Natural killer cell treated with Interleukin-12 subunit alpha and Interleukin-12 subunit beta and Interleukin-15 and Interleukin-18, amount 100 ng/mL, for 72 hours (primary cell): ENCODE measurements at regions not wholly inside any gene's neighbourhood (a gene's known extent, or its start where the extent isn't known, plus 50 kb on each side); places are given as distances from the start of the nearest gene placed in this dataset.
"Not testable (repeated sequence)": the region's sequence is repeated elsewhere in the genome, so short reads cannot be mapped to it uniquely, and the experiment has no call there.

ENCODE experiments used
- ATAC-seq, 2 donors: fragments of 150-1000 bp; cut with Tn5 transposase in 1 of 2; sonication (Bioruptor Pico), chemical (Tn5 transposase) in 1 of 2; 2 replicates each; pipeline ENCODE4 v1.10.0; 2021
- DNase-seq: peaks from one replicate; pipeline ENCODE4 v3.0.0; 2022; ENCODE audit warnings: low spot score
- H3K27ac Mint-ChIP-seq, 2 donors: 1 replicate in 1 of 2; 2 replicates in 1 of 2; pipeline ENCODE4 v1.8.0; 2022; ENCODE audit warnings: mixed read lengths in 2 of 2, mild to moderate bottlenecking in 1 of 2, moderate library complexity in 1 of 2
- H3K27me3 Mint-ChIP-seq, 2 donors: 1 replicate in 1 of 2; 2 replicates in 1 of 2; pipeline ENCODE4 v1.8.0; 2022; ENCODE audit warnings: mixed read lengths in 2 of 2
- H3K36me3 Mint-ChIP-seq: one replicate; pipeline ENCODE4 v1.8.0; 2022; ENCODE audit warnings: mixed read lengths
- H3K4me1 Mint-ChIP-seq, 2 donors: 1 replicate in 1 of 2; 2 replicates in 1 of 2; pipeline ENCODE4 v1.8.0; 2022; ENCODE audit warnings: low read depth in 2 of 2, mixed read lengths in 2 of 2, mild to moderate bottlenecking in 1 of 2
- H3K4me3 Mint-ChIP-seq: one replicate; pipeline ENCODE4 v1.8.0; 2022; ENCODE audit warnings: mixed read lengths
- H3K9me3 Mint-ChIP-seq: 2 replicates; pipeline ENCODE4 v1.8.0; 2022; ENCODE audit warnings: mixed read lengths

DNA sequence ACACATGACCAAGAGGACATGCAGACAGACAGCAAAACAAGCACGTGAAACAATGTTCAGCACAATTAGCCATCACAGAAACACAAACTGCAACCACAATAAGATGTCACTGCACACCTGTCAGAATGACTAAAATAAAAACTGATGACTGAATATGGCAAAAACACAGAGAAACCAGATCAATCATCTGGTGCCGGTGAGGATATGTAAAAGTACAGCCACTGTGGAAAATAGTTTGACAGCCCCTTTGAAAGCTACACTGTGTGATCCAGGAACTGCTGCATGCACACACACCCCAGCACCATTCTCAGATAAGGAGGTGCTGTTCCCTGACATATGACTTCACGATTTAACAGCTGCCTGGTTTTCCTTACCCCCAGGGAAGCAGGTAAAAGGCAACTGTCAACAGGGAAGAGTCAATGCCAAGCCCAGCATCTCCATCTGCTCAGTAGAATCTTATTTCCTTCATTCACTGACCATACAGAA, 238.1 kb upstream of the HSFY2 start:
- Mint-ChIP-seq H3K27me3 (no peaks in the 10 kb centered on the region), H3K4me3 (no peak overlapping the region), H3K9me3 (no peaks in the 10 kb centered on the region), H3K27ac (no peak overlapping the region), H3K4me1 (peaks cover 0 to 4% of the 10 kb centered on the region in 2 donors), H3K36me3 (no peaks in the 10 kb centered on the region)
- no peak for DNase-seq
- ATAC-seq, result no peak

- Mint-ChIP-seq H3K9me3 (no peaks in the 10 kb centered on the region), H3K27ac (no peak overlapping the region), H3K36me3 (no peaks in the 10 kb centered on the region), H3K4me3 (no peak overlapping the region), H3K4me1 (no peaks in the 10 kb centered on the region), H3K27me3 (no peaks in the 10 kb centered on the region)
- ATAC-seq (no peak), DNase-seq (no peak)
Measured at GRCh38 chrY:19006234-19006633, 232.7 kb upstream of the HSFY2 start.

- no peaks in the 10 kb centered on the region for H3K9me3 Mint-ChIP-seq
- no peaks in the 10 kb centered on the region for H3K4me1 Mint-ChIP-seq
- no peak overlapping the region for H3K4me3 Mint-ChIP-seq
- DNase-seq, result no peak
- no peaks in the 10 kb centered on the region for H3K36me3 Mint-ChIP-seq
- no peak for ATAC-seq
- H3K27me3 Mint-ChIP-seq, result no peaks in the 10 kb centered on the region
- no peak overlapping the region for H3K27ac Mint-ChIP-seq
Measured at GRCh38 chrY:19005579-19005978, 232.0 kb upstream of the HSFY2 start.

- ATAC-seq, result no peak
- H3K27me3 Mint-ChIP-seq, result no peaks in the 10 kb centered on the region
- H3K4me1 Mint-ChIP-seq, result no peaks in the 10 kb centered on the region
- no peaks in the 10 kb centered on the region for H3K36me3 Mint-ChIP-seq
- H3K4me3 Mint-ChIP-seq, result no peak overlapping the region
- no peak overlapping the region for H3K27ac Mint-ChIP-seq
- DNase-seq, result no peak
- H3K9me3 Mint-ChIP-seq, result no peaks in the 10 kb centered on the region
Measured at GRCh38 chrY:18997635-18998240, 224.2 kb upstream of the HSFY2 start.

GRCh38 chrY:18993480-18993879, 219.9 kb upstream of the HSFY2 start:
- H3K4me1 Mint-ChIP-seq, result no peaks in the 10 kb centered on the region

GRCh38 chrY:18992684-18993083, 219.1 kb upstream of the HSFY2 start:
- not testable (repeated sequence) for DNase-seq, H3K27me3 Mint-ChIP-seq, H3K4me3 Mint-ChIP-seq, H3K4me1 Mint-ChIP-seq, ATAC-seq, H3K9me3 Mint-ChIP-seq, H3K27ac Mint-ChIP-seq, H3K36me3 Mint-ChIP-seq

More at GRCh38 chrY:18993480-18993879, 219.9 kb upstream of the HSFY2 start:
- ATAC-seq (no peak), DNase-seq (no peak)
- H3K27ac Mint-ChIP-seq, result no peak overlapping the region
- no peaks in the 10 kb centered on the region for H3K36me3 Mint-ChIP-seq
- no peaks in the 10 kb centered on the region for H3K9me3 Mint-ChIP-seq
- no peak overlapping the region for H3K4me3 Mint-ChIP-seq
- no peaks in the 10 kb centered on the region for H3K27me3 Mint-ChIP-seq

DNA sequence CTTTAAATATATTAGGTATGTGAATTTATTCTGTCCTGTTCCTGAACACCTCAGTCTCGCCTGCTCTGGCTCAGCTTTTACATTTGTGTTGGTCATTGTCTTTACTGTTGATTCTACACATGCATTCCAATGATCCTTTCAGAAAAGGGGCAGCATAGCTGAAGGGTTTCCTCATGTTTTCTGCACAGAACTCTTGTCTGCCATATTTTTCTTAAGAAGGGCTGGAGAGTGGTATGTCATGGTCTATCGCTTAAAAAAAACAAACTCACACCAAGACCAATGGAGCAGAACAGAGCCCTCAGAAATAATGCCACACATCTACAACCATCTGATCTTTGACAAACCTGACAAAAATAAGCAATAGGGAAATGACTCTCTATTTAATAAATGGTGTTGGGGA, 215.8 kb upstream of the HSFY2 start:
- Mint-ChIP-seq H3K4me1 (no peaks in the 10 kb centered on the region), H3K36me3 (no peaks in the 10 kb centered on the region), H3K27me3 (no peaks in the 10 kb centered on the region), H3K9me3 (no peaks in the 10 kb centered on the region), H3K27ac (no peak overlapping the region), H3K4me3 (no peak overlapping the region)
- DNase-seq (no peak), ATAC-seq (no peak)

DNA sequence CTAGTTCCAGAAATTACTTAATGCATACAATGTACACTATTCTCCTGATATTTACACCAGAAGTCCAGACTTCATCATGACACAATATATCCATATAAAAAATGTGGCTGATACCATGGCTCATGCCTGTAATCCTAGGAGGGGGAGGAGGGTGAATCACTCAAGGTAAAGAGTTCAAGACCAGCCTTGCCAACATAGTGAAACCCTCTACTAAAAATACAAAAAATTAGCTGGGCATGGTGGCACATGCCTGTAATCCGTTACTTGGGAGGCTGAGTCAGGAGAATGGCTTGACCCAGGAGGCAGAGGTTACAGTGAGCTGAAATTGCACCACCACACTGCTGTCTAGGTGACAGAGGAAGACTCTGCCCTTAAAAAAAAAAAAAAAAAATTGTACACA, 192.5 kb upstream of the HSFY2 start:
- Mint-ChIP-seq H3K4me1 (no peaks in the 10 kb centered on the region), H3K27me3 (no peaks in the 10 kb centered on the region), H3K36me3 (peaks cover 5% of the 10 kb centered on the region), H3K9me3 (no peaks in the 10 kb centered on the region), H3K27ac (no peak overlapping the region), H3K4me3 (no peak overlapping the region)
- DNase-seq (no peak), ATAC-seq (no peak)

DNA sequence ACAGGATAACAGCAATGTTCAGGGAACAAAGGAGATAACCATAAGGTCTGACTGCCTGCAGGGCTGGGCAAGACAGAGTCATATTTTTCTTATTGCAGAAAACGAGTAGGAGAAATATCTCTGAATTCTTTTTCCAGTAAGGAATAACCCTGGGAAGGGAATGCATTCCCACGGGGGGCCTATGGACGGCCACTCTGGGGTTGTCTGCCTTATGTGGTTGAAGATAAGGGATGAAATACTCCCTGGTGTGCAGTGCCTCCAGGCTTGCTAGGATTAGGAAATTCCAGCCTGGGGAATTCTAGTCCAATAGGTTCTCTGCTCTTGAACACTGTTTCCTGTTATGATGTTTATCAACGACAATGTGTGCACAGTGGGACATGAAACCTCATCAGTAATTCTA, 185.3 kb upstream of the HSFY2 start:
- Mint-ChIP-seq H3K4me1 (no peaks in the 10 kb centered on the region), H3K36me3 (peaks cover 17% of the 10 kb centered on the region), H3K9me3 (no peaks in the 10 kb centered on the region), H3K27me3 (no peaks in the 10 kb centered on the region), H3K27ac (no peak overlapping the region), H3K4me3 (no peak overlapping the region)
- ATAC-seq (no peak), DNase-seq (no peak)

DNA sequence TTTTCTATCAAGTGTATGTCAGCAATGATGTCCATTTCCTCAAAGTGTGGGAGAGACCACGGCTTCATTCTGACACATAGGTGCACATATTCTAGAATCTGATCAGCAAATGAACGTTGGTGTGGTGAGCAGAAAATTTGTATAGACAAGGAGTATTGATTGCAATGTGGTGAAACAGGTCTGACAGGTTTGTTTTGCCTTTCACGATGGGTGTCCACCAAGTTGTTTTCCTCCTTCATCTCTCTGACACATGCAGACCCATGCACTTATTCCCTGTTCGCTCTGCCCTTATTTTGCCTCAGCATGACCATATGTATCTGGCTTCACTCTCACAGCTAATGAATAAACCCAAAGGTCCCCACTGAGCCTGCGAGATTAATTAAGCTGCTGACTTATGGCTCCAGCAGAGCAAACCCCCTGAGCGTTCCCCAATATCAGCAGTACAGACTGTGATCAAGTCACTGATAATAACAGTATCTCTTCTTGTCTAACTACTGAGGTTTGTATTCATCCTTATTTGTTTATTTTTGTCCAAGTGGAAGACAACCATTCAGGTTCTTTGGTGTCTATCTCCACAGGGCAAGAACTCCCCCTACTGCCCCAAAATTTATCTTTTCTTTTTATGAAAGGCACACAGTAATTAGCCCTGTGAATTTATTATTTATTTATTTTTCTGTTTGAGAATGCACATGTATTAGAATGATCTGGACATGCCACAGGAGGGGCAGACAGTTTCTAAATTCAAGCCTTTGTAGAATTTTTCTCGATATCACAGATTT, 178.3 kb upstream of the HSFY2 start:
- DNase-seq (no peak), ATAC-seq (no peak)
- no peaks in the 10 kb centered on the region for H3K4me1 Mint-ChIP-seq
- peaks cover 16% of the 10 kb centered on the region for H3K36me3 Mint-ChIP-seq
- no peaks in the 10 kb centered on the region for H3K27me3 Mint-ChIP-seq
- no peak overlapping the region for H3K4me3 Mint-ChIP-seq
- no peak overlapping the region for H3K27ac Mint-ChIP-seq
- H3K9me3 Mint-ChIP-seq, result no peaks in the 10 kb centered on the region

- Mint-ChIP-seq H3K27ac (no peak overlapping the region), H3K27me3 (no peaks in the 10 kb centered on the region), H3K9me3 (no peaks in the 10 kb centered on the region), H3K4me1 (no peaks in the 10 kb centered on the region), H3K36me3 (peaks cover 22% of the 10 kb centered on the region), H3K4me3 (no peak overlapping the region)
- no peak for ATAC-seq
- no peak for DNase-seq
Measured at GRCh38 chrY:18951019-18951418, 177.5 kb upstream of the HSFY2 start.

DNA sequence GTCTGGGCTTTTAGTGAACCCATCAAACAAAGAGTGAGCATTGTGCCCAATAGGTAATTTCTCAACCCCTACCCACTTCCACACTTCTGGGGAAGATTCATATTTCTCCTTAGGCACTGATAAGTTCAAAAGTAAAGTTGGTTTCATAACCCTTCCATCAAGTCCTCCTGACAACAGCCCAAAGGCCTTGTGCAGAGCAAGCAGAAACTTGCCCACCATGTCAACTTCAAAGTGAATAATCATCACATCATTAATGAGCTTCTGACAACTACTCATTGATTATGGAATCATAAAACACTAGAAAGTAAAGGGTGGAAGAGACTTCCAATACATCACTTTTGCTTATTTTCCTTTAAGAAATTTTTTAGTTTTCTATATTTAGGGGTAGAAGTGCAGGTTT, 163.3 kb upstream of the HSFY2 start:
- DNase-seq (no peak), ATAC-seq (no peak)
- Mint-ChIP-seq H3K4me1 (no peaks in the 10 kb centered on the region), H3K27ac (no peak overlapping the region), H3K9me3 (no peaks in the 10 kb centered on the region), H3K27me3 (no peaks in the 10 kb centered on the region), H3K36me3 (no peaks in the 10 kb centered on the region), H3K4me3 (no peak overlapping the region)

DNA sequence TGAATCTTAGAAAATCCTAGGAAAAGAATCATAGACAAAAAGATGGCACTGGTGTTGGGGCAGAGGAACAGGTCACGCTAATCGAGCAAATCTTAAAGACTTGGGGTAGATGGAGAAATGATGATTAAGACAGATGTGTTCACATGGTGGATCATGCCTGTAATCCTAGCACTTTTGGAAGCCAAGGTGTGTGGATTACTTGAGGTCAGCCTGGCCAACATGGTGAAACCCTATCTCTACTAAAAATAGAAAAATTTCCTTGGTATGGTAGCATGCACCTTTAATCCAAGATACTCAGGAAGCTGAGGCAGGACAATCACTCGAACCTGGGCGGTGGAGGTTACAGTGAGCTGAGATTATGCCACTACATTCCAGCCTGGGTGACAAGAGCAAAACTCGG, 145.7 kb upstream of the HSFY2 start:
- Mint-ChIP-seq H3K27me3 (no peaks in the 10 kb centered on the region), H3K27ac (no peak overlapping the region), H3K9me3 (no peaks in the 10 kb centered on the region), H3K4me1 (peaks cover 0 to 5% of the 10 kb centered on the region in 2 donors), H3K36me3 (no peaks in the 10 kb centered on the region), H3K4me3 (no peak overlapping the region)
- ATAC-seq, result no peak
- no peak for DNase-seq

- Mint-ChIP-seq H3K9me3 (no peaks in the 10 kb centered on the region), H3K4me1 (no peaks in the 10 kb centered on the region), H3K27me3 (no peaks in the 10 kb centered on the region), H3K4me3 (no peak overlapping the region), H3K27ac (no peak overlapping the region), H3K36me3 (no peaks in the 10 kb centered on the region)
- ATAC-seq (no peak), DNase-seq (no peak)
Measured at GRCh38 chrY:18912846-18913245, 139.3 kb upstream of the HSFY2 start.
